Fibroblast of lung (primary cell): ENCODE measurements at regions not wholly inside any gene's neighbourhood (a gene's known extent, or its start where the extent isn't known, plus 50 kb on each side); places are given as distances from the start of the nearest gene placed in this dataset.
A peak's percentile ranks its signal among the peaks of the same experiment; 100 is the strongest.

Experiments used
- DNase-seq, 2 donors: peaks; one replicate each; pipeline versions ENCODE4 v3.0.0 to v3.0.0-alpha.2; 2010; ENCODE audit warnings: low read depth in 2 of 2
- H2AFZ ChIP-seq: 2 replicates; pipeline ENCODE4 v1.5.1; 2012; ENCODE audit warnings: low read length, control low read depth, inconsistent platforms
- H3K27ac ChIP-seq: 2 replicates; pipeline ENCODE4 v1.5.1; 2011; ENCODE audit warnings: low read length, control low read depth; ENCODE audit not compliant: insufficient read depth
- H3K27me3 ChIP-seq: 2 replicates; pipeline ENCODE4 v1.5.1; 2011; ENCODE audit warnings: mild to moderate bottlenecking, low read length; ENCODE audit not compliant: control insufficient read depth, insufficient read depth
- H3K36me3 ChIP-seq: 2 replicates; pipeline ENCODE4 v1.5.1; 2011; ENCODE audit warnings: low read length; ENCODE audit not compliant: control insufficient read depth, insufficient read depth
- H3K4me1 ChIP-seq: 2 replicates; pipeline ENCODE4 v1.5.1; 2011; ENCODE audit warnings: low read length; ENCODE audit not compliant: control insufficient read depth, insufficient read depth; ENCODE audit errors: extremely low read depth
- H3K4me2 ChIP-seq: 2 replicates; pipeline ENCODE4 v1.5.1; 2011; ENCODE audit warnings: low read length, control low read depth; ENCODE audit not compliant: insufficient read depth; ENCODE audit errors: extremely low read depth
- H3K4me3 ChIP-seq, 4 experiments: fragments of 200-600 bp in 1 of 4; sonication (generic) in 1 of 4; replicated peaks in 1 of 4; 2 replicates each; pipeline ENCODE4 v1.5.1; 2011 to 2016; ENCODE audit warnings: low read length in 4 of 4, low read depth in 3 of 4, mild to moderate bottlenecking in 3 of 4, control low read depth in 2 of 4, inconsistent platforms in 1 of 4, mixed read lengths in 1 of 4; ENCODE audit not compliant: insufficient read depth in 1 of 4; ENCODE audit errors: control extremely low read depth in 1 of 4
- H3K79me2 ChIP-seq: 2 replicates; pipeline ENCODE4 v1.5.1; 2012; ENCODE audit warnings: mild to moderate bottlenecking, low read length, inconsistent platforms; ENCODE audit not compliant: control insufficient read depth, insufficient read depth
- H3K9ac ChIP-seq: 2 replicates; pipeline ENCODE4 v1.5.1; 2011; ENCODE audit warnings: mild to moderate bottlenecking, low read length, control low read depth; ENCODE audit not compliant: insufficient read depth
- H3K9me3 ChIP-seq: 2 replicates; pipeline ENCODE4 v1.5.1; 2012; ENCODE audit warnings: low read depth, low read length; ENCODE audit not compliant: control insufficient read depth, insufficient read depth
- H4K20me1 ChIP-seq: 2 replicates; pipeline ENCODE4 v1.5.1; 2011; ENCODE audit warnings: low read length; ENCODE audit not compliant: control insufficient read depth, insufficient read depth; ENCODE audit errors: extremely low read depth
- EZH2 ChIP-seq: IDR thresholded peaks from 2 replicates; pipeline ENCODE4 v1.5.1; 2012; ENCODE audit warnings: low read length, control low read depth, mild to moderate bottlenecking; ENCODE audit errors: missing control alignments
- TF ChIP-seq, protein P1 (sequence below), 2 donors: IDR thresholded peaks in 1 of 2; conservative IDR thresholded peaks in 1 of 2; 1 replicate in 1 of 2; 2 replicates in 1 of 2; pipeline ENCODE4 v1.5.1; 2011 to 2012; ENCODE audit warnings: low read length in 2 of 2, control low read depth in 1 of 2, inconsistent platforms in 1 of 2, low read depth in 1 of 2, mild to moderate bottlenecking in 1 of 2

DNA sequence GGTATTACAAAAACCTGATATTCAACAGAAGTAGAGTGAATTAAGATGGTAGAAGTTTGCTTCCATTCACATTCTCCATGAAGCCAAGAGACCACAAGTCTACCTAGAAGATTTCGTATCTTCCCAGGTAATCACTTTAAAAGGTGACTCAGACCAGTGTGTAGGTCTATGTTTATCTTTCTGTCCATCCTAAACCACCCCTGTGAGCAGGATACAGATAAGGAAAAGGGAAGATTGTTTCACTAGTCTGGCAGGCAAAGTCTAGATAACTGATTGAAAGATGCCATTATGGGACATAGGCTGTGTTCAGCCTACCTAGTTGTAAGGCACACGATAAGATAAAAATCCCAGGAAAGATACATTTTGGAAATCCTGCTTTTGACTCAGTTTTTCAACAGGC lies 244.3 kb upstream of the NWD2 start:
- Histone ChIP-seq H3K27me3 (no peaks in the 10 kb centered on the region), H2AFZ (no peak overlapping the region), H3K9ac (no peak overlapping the region), H3K9me3 (no peaks in the 10 kb centered on the region), H3K4me3 (no peak overlapping the region), H3K36me3 (no peaks in the 10 kb centered on the region), H4K20me1 (no peaks in the 10 kb centered on the region), H3K79me2 (no peaks in the 10 kb centered on the region), H3K4me2 (no peak overlapping the region), H3K27ac (no peak overlapping the region), H3K4me1 (no peaks in the 10 kb centered on the region)
- DNase-seq, result no peak
- no peak for TF ChIP-seq EZH2
- TF ChIP-seq, protein P1, sequence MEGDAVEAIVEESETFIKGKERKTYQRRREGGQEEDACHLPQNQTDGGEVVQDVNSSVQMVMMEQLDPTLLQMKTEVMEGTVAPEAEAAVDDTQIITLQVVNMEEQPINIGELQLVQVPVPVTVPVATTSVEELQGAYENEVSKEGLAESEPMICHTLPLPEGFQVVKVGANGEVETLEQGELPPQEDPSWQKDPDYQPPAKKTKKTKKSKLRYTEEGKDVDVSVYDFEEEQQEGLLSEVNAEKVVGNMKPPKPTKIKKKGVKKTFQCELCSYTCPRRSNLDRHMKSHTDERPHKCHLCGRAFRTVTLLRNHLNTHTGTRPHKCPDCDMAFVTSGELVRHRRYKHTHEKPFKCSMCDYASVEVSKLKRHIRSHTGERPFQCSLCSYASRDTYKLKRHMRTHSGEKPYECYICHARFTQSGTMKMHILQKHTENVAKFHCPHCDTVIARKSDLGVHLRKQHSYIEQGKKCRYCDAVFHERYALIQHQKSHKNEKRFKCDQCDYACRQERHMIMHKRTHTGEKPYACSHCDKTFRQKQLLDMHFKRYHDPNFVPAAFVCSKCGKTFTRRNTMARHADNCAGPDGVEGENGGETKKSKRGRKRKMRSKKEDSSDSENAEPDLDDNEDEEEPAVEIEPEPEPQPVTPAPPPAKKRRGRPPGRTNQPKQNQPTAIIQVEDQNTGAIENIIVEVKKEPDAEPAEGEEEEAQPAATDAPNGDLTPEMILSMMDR (conservative IDR thresholded peaks at IDR 0.05 in 1 of 2, IDR thresholded peaks at IDR 0.05 in 1 of 2; ENCODE audit: low read depth in 1 of 2, low read length in 2 of 2), result no peak

DNA sequence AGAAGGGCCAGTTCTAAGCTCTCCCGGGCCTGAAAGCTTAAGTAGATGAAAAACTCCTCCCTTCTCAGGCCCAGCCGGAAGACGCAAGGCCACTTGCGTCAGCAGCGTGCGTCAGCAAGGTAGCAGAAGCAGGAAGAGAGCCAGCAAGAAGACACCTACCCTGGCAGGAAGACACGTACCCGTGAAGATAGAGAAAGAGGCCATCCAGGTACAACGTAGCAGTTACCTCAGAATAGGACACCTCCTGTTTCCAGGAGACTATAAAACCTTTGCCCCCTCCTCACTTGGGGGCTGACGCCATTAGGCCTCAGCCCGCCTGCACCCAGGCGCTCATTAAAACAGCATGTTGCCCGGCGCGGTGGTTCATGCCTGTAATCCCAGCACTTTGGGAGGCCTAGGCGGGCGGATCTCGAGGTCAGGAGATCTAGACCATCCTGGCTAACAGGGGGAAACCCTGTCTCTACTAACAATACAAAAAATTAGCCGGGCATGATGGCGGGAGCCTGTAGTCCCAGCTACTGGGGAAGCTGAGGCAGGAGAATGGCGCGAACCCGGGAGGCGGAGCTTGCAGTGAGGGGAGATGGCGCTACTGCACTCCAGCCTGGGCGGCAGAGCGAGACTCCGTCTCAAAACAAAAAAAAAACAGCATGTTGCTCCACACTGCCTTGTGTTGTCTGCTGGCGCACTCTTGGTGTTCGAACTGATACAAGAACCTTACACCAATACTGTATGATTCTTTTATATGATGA lies 242.7 kb upstream of the NWD2 start:
- TF ChIP-seq, protein P1 (conservative IDR thresholded peaks at IDR 0.05 in 1 of 2, IDR thresholded peaks at IDR 0.05 in 1 of 2; ENCODE audit: low read depth in 1 of 2, low read length in 2 of 2), result no peak
- no peak for TF ChIP-seq EZH2
- Histone ChIP-seq H3K9me3 (no peaks in the 10 kb centered on the region), H3K36me3 (no peaks in the 10 kb centered on the region), H3K27me3 (no peaks in the 10 kb centered on the region), H4K20me1 (no peaks in the 10 kb centered on the region), H3K4me2 (no peak overlapping the region), H3K4me1 (no peaks in the 10 kb centered on the region), H3K79me2 (no peaks in the 10 kb centered on the region), H3K9ac (no peak overlapping the region), H2AFZ (no peak overlapping the region), H3K4me3 (no peak overlapping the region), H3K27ac (no peak overlapping the region)
- peak in 1 of 2 donors; percentile 0 for DNase-seq

DNA sequence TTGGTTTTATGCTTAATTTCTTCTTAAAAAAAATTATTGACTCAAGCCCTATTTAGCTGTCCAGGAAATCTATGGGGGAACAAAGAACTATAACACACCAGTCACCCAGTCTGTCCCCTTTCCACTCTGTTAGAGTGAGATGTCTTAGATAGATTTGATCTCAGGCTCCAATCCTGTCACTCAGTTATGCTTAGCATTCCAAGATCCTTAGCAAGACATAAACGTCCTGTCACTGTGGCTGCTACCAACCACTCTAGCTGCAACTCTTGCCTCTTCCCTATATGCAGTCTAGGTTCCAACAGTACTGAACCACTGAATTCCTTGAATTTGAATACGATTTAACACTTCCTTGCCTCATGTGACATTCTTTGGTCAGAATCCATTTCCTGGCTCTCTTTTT lies 241.9 kb upstream of the NWD2 start:
- Histone ChIP-seq H2AFZ (no peak overlapping the region), H3K27ac (no peak overlapping the region), H3K4me1 (no peaks in the 10 kb centered on the region), H3K36me3 (no peaks in the 10 kb centered on the region), H3K79me2 (no peaks in the 10 kb centered on the region), H3K4me3 (no peak overlapping the region), H4K20me1 (no peaks in the 10 kb centered on the region), H3K4me2 (no peak overlapping the region), H3K27me3 (no peaks in the 10 kb centered on the region), H3K9ac (no peak overlapping the region), H3K9me3 (no peaks in the 10 kb centered on the region)
- no peak for DNase-seq
- no peak for TF ChIP-seq EZH2
- TF ChIP-seq, protein P1 (conservative IDR thresholded peaks at IDR 0.05 in 1 of 2, IDR thresholded peaks at IDR 0.05 in 1 of 2; ENCODE audit: low read depth in 1 of 2, low read length in 2 of 2), result no peak
